HG03457 (cell line): ENCODE measurements at regions not wholly inside any gene's neighbourhood (a gene's known extent, or its start where the extent isn't known, plus 50 kb on each side); places are given as distances from the start of the nearest gene placed in this dataset.
"Not testable (repeated sequence)": the region's sequence is repeated elsewhere in the genome, so short reads cannot be mapped to it uniquely, and the experiment has no call there.

Experiments
- ATAC-seq: cut with Tn5 transposase; IDR thresholded peaks from one replicate; pipeline ENCODE4 v1.9.1; 2021; ENCODE audit warnings: moderate number of reproducible peaks; ENCODE audit not compliant: unreplicated experiment

DNA sequence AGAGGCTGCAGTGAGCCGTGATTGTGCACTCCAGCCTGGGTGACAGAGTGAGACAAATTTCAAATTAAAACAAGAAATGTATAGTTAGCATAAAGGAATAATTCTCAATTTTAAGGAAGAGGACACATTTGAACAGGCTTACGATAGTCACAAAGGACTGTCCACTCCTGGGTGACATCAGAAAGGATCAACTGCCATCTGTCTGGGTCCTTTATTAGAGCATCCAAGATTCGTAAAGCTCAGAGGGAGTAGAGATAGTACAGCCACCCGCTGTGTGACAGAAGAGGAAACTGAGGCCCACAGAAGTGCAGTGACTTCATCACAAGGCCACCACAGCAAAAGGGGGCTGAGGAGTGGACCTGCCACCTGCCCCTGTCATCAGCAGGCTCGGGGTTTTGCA lies 149.3 kb upstream of the RBPJ start:
- no peak for ATAC-seq

DNA sequence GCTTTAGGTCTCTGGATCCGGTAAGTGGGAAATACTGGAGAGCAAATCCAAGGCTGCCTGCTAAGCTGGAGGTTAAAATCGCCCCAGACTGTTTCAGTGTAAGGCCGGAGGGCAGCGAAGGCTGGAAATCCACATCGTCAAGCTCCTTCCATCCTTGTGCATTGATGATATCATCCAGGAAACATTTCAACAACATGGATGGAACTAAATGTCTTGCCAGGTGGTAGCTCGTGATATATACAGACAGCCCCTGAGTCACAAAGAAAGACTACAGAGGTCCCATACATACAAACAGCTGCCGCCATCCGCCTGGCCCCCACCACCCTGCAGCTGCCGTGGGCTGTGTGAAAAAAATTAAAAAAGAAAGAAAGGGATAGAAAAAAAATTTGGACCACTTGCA lies 148.9 kb upstream of the RBPJ start:
- ATAC-seq: no peak

GRCh38 chr4:26173619-26174018 lies 147.2 kb upstream of the RBPJ start:
- ATAC-seq: no peak

GRCh38 chr4:26174027-26174426 lies 146.8 kb upstream of the RBPJ start:
- no peak for ATAC-seq

DNA sequence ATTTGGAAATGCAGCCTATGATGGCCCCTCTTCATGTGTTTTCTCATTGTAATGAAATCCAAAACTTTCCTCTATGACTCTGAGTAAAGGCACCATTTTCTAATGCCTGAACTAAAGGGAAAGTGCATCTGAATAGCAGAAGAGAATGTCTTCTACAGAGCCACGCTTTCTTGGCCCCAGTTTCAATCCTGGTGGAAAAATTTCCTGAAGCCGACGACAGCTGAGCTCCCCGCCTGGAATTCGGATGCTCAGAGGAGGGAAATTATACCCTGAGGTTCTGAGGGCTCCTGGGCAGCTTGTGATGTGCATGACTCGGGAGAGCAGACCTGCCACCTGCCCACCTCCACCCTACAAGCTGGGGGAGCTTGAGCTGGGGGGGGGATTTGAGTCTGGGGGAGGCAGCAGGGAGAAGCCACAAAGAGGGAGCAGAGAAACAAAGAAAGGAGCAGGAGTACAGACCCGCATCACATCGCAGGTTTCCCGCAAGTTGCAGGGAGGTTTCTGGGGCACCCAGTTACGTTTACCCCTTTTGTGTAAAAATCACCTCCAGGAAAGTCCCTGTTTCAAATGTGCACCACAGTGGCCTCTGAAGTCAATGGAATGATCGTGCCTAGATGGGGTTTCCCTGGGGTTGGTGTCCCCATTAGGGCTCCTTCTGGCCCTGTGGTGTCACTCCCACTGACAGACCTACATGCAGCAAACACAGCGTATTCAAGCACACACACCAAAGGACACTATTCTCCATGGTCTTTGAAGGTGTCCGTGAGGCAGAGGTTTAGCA lies 145.6 kb upstream of the RBPJ start:
- no peak for ATAC-seq

GRCh38 chr4:26175905-26176470 lies 144.8 kb upstream of the RBPJ start:
- no peak for ATAC-seq

DNA sequence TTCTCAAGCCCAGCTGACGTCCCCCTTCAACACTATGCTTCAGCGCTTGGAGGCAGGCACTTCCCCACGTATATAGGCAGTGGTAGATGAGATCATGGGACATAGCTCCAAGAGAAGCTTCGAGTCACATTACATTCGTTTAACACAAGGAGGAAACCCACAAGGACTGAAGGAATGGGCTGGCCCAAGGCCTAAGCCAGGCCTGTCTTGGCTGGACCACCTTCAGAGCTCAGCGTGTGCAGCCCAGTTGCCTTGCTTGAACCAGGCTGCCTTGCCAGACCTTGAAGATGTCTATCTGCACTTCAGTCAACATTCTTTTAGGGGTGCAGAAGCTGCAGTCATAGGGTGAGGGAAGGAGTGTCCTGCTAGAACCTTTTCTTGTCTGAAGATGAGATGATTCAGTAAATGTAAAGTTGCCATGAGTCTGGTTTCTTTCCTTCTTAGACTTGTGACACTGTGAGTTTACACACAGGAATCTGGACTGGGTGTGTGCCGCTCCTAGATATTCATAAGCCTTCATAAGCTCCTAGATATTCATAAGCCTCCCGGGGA lies 144.1 kb upstream of the RBPJ start:
- ATAC-seq: no peak

- no peak for ATAC-seq
Observed at GRCh38 chr4:26178854-26179253, 142.0 kb upstream of the RBPJ start.

- peak; percentile 74 for ATAC-seq
Observed at GRCh38 chr4:26179316-26179760, 141.5 kb upstream of the RBPJ start.

GRCh38 chr4:26181616-26182015 lies 139.2 kb upstream of the RBPJ start:
- no peak for ATAC-seq

DNA sequence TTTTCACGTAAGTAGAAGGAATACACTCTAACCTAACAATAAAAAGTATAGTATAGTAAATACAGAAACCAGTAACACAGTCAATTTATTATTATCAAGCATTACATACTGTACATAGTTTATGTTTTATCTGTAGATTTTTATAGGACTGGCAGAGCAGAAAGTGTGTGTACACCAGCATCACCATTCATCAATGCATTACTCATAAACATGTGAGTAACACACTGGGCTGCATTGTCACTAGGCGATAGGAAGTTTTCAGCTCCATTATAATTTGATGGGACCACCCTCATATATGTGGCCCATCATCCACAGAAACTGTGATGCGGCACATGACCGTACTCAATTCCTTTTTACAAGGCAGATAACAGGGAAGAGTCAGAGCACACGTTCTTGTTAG lies 137.8 kb upstream of the RBPJ start:
- ATAC-seq: no peak

DNA sequence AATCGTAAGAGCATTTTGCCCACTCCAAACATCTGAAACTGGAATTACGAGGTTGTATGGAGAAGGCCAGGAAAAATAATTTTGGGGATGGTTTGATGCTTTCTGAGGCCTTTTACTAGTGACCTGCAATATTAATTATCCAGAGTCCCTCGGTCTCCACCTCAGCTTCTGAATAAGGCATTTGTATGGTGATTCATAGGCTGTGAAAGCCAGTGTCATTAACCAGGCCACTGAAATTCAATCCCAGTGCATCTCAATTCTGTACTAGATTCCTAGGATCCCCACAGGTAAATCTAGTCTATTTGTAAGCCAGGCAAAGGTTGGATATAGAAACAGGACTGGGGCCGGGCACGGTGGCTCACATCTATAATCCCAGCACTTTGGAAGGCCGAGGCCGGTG lies 135.4 kb upstream of the RBPJ start:
- no peak for ATAC-seq

DNA sequence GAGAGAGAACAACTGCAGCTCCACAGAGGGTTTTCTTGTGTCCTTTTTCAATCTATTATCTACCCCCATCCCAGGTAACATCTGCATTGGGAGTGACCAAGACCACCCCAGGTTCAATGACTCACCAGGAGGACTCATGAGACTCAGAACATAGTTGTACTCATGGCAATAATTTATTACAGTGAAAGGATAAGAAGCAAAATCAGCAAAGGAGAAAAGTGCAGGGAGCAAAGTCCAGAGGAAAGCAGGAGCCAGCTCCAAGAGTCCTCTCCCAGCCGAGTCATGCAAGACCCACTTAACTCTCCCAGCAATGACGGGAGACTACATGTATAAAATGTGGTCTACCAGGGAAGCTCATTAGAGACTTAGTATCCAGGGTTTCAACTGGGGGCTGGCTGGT lies 129.5 kb upstream of the RBPJ start:
- ATAC-seq: no peak

- ATAC-seq: no peak
Observed at GRCh38 chr4:26192899-26193869, 127.6 kb upstream of the RBPJ start.

DNA sequence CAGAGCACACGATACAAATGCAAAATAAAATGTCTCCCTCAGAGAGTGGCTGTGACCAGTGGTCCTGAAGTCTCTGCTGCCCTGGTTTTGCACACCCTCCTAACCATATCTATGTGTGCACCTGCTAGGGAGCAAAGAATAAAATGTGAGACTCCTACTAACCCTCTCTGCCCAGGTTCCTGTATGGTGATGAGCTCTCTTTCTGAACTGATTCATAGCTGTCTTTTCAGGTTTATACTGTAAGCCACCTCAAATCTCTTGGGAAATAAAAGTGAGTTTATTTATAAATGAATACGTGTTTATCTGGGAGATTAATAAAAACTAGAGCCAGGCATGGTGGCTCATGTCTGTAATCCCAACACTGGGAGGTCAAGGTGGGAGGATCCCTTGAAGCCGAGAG lies 126.0 kb upstream of the RBPJ start:
- ATAC-seq: no peak

DNA sequence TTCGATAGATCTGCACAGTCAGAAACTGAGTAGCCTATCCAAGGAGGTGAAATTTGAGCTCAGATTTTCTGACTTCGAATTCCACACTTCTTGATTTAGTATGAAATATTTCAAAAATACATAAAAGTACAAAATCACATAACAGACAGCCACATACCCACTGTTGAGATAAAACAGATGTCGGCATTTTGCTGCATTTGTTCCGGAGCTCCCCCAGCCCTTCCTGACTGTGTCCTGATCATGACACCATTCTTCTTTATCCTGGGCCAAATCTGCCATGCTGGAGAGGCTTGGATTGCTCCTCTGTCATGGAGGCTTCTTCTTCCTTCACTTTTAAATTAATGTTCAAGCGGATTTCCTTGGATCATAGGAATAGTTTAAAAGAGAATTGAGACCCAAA lies 124.2 kb upstream of the RBPJ start:
- ATAC-seq: no peak

GRCh38 chr4:26197018-26197779 lies 123.6 kb upstream of the RBPJ start:
- ATAC-seq: peak; percentile 80

- ATAC-seq: not testable (repeated sequence)
Observed at GRCh38 chr4:26198931-26199330, 121.9 kb upstream of the RBPJ start.

- ATAC-seq: no peak
Observed at GRCh38 chr4:26199596-26199995, 121.2 kb upstream of the RBPJ start.

- no peak for ATAC-seq
Observed at GRCh38 chr4:26201120-26201519, 119.7 kb upstream of the RBPJ start.
